HUES6 (cell line): ENCODE measurements at regions not wholly inside any gene's neighbourhood (a gene's known extent, or its start where the extent isn't known, plus 50 kb on each side); places are given as distances from the start of the nearest gene placed in this dataset.

Experiments used
- H3K27ac ChIP-seq: 2 replicates; pipeline ENCODE4 v1.7.0; 2013; ENCODE audit warnings: low read depth, mild to moderate bottlenecking, low read length, inconsistent platforms
- H3K27me3 ChIP-seq: 2 replicates; pipeline ENCODE4 v1.6.1; 2013; ENCODE audit warnings: low read length; ENCODE audit not compliant: control insufficient read depth, insufficient read depth
- H3K36me3 ChIP-seq: 2 replicates; pipeline ENCODE4 v1.6.1; 2013; ENCODE audit warnings: low read length; ENCODE audit not compliant: control insufficient read depth, insufficient read depth
- H3K4me1 ChIP-seq: 2 replicates; pipeline ENCODE4 v1.6.1; 2013; ENCODE audit warnings: low read length; ENCODE audit not compliant: control insufficient read depth, insufficient read depth
- H3K4me3 ChIP-seq: 2 replicates; pipeline ENCODE4 v1.5.1; 2013; ENCODE audit warnings: low read depth, low read length
- H3K9ac ChIP-seq: one replicate; pipeline ENCODE4 v1.6.1; 2013; ENCODE audit warnings: mild to moderate bottlenecking, low read length
- H3K9me3 ChIP-seq: 2 replicates; pipeline ENCODE4 v1.6.1; 2013; ENCODE audit warnings: low read depth, low read length; ENCODE audit not compliant: control insufficient read depth, insufficient read depth

DNA sequence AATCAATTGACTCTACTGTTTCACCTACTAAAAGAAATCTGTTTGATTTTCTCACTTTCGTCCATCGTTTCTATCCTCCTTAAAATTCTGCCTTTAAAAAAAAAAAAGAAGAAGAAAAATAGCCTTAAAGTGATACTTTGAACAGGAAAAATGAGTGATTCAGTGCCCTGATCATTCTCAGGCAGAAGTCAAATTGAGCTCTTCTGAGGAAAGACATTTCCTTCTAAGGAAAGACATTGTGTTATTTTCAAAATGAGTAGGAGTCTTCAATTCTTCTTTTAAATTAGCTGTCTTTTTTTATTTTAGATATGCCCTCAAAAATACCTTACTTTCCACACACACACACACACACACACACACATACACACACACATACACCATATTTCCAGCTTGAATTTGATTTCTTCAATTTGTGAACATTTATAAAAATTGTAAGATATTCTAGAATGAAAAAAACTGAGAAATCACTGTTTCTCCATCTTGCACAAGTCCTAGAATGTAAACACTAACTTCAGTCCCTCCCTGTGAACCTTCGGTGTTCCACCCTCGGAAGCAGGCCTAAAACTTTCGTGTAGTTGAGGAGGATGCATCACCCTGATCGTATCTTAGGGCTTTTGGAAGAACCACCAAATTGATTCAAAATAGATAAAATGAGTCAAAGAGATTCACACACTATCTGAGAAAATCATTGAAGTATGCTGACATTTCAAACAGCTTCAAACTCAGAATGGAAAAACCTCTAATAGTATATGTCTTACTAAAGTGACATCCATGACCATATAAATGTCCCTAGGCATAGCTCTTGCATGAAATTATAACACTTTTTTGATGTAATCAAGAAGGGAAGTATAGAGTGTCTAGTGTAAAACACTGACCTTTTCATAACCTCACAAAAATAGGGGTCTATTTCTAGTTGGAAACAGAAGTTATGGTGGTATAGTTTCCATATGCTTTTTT, 270.8 kb downstream of the GATA3 start:
- no peak overlapping the region for H3K9ac ChIP-seq
- no peaks in the 10 kb centered on the region for H3K36me3 ChIP-seq
- no peak overlapping the region for H3K4me3 ChIP-seq
- H3K27ac ChIP-seq: no peak overlapping the region
- H3K27me3 ChIP-seq: peaks cover 7% of the 10 kb centered on the region
- no peaks in the 10 kb centered on the region for H3K4me1 ChIP-seq
- no peaks in the 10 kb centered on the region for H3K9me3 ChIP-seq

DNA sequence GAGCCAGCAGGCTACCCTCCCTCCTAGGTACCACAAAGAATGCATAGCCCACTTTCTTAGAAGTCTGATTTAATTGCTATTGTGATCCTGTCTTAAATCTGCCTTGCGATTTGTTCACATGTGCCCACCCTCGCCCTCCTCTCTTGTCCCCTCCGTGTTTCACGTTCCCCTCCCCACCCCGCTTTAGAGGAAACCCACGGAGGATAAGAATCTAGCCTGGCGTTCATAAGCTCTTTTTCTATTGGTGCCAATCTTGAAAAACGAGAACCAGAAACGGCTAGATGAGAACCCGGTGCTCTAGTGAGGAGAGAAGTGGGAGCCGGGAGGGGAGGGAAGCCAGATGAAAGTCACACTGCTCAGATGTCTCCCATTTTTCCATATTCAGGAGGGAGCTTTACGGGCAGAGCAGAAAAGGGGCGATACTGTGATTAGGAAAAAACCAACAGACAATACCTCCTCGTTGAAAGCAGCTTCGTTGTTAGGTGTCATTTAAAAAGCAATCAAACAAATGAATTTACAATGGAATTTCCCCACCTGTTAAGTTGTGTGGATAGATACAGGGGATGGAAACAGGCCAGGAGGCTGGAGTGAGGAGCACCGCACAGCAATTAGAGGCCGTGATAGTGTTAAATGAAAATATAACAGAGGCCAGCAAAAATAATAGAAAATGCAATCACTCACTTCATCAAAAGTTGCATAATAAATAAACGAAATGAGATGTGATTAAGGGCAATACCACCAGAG, 272.1 kb downstream of the GATA3 start:
- H3K27me3 ChIP-seq: peaks cover 16% of the 10 kb centered on the region
- no peaks in the 10 kb centered on the region for H3K9me3 ChIP-seq
- no peaks in the 10 kb centered on the region for H3K4me1 ChIP-seq
- H3K27ac ChIP-seq: no peak overlapping the region
- H3K9ac ChIP-seq: no peak overlapping the region
- H3K4me3 ChIP-seq: no peak overlapping the region
- no peaks in the 10 kb centered on the region for H3K36me3 ChIP-seq

DNA sequence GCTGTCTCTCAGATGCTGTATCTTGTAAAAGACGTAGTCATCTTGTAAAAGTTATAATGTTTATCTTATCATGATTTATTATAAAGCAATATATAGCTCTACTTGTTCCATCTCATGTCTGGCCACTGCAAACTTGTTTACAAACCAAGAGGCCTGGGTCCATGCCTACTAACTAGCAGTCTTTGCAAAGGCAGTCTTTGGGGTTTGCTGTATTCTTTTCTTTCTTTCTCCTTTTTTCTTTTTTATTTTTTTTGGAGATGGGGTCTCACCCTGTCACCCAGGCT, 272.6 kb downstream of the GATA3 start:
- Histone ChIP-seq H3K9ac (no peak overlapping the region), H3K4me3 (no peak overlapping the region), H3K27ac (no peak overlapping the region), H3K27me3 (peaks cover 21% of the 10 kb centered on the region), H3K4me1 (no peaks in the 10 kb centered on the region), H3K9me3 (no peaks in the 10 kb centered on the region), H3K36me3 (no peaks in the 10 kb centered on the region)

DNA sequence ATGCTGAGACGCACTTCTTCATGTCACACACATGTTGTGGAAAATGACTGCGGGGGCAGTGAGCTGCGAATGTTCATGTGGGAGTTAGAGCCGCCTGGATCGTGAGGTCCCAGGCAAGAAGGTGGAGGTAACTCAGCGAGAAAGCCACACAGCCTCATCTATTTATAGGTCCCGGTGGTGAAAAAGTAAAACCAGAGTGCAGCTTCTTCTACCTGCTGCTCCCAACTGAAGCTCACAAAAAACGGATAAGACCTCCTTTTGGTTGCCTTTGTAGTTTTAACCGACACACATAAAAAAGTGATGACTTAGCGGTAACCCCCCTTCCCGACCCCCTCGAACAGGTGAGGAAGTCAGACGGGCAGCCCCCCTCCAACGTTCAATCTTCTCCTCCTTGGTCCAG, 276.9 kb downstream of the GATA3 start:
- H3K36me3 ChIP-seq: no peaks in the 10 kb centered on the region
- H3K4me3 ChIP-seq: no peak overlapping the region
- H3K4me1 ChIP-seq: no peaks in the 10 kb centered on the region
- no peak overlapping the region for H3K27ac ChIP-seq
- peaks cover 40% of the 10 kb centered on the region for H3K27me3 ChIP-seq
- H3K9me3 ChIP-seq: no peaks in the 10 kb centered on the region
- H3K9ac ChIP-seq: no peak overlapping the region

DNA sequence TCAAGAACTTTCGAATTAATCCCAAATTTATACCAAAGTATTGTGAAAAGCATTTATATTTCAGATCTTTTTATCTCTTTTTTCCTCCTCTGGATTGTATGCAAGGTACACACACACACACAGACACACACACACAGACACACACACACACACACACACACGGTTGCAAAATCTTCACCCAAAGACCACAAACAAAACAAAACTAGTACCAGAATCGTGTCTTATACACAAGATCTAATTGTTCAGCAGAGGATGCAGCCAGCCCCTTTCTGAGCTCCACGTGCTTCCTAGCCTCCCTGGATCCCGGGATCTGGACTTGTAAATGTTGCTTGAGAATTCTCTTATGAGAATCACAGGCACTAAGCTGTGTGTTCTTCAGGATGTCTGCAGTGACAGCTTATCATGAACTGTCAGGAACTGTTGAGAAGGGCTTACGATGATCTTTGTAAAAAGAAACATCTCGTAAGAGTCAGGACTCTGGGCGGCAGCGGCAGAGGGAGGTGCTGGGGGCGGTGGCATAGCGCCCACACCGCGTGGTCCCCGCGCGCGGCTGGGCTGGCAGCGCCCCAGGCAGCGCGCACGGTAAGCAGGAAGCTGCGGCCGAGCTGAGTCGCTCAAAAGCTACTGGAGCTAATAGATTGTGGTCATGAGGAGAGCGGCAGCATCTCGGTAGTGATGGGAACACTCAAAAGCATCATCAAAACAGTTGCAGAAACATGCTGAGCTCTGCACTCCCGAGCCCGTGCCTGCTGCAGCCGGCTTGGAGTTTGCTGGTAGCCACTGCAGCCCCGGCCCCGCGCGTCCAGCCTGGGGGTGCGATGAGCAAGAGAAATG, 277.6 kb downstream of the GATA3 start:
- peaks cover 4% of the 10 kb centered on the region; the same call in 1 of the 2 replicates for H3K4me1 ChIP-seq
- H3K36me3 ChIP-seq: no peaks in the 10 kb centered on the region
- H3K9ac ChIP-seq: no peak overlapping the region

DNA sequence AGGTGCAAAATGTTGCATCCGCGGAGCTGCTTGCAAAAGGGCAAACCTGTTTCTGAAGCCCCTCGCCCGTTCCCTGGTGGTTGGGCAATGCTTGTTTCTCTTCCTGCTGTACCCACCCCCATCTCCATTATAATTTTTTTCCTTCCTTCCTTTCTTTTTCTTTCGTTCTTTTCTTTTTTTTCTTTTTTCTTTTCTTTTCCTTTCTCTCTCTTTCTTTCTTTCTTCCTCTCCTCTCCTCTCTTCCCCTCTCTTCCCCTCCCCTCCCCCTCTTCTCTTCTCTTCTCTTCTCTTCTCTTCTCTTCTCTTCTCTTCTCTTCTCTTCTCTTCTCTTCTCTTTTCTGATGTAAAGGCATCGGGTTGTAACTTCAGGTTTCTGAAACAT, 278.2 kb downstream of the GATA3 start:
- peak overlapping the region; percentile 56 for H3K4me3 ChIP-seq
- H3K27ac ChIP-seq: no peak overlapping the region
- H3K9ac ChIP-seq: no peak overlapping the region
- H3K4me1 ChIP-seq: peaks cover 5% of the 10 kb centered on the region; the same call in 1 of the 2 replicates
- H3K9me3 ChIP-seq: no peaks in the 10 kb centered on the region
- H3K27me3 ChIP-seq: peaks cover 40% of the 10 kb centered on the region
- H3K36me3 ChIP-seq: no peaks in the 10 kb centered on the region

More for the DNA sequence above, 277.6 kb downstream of the GATA3 start:
- Histone ChIP-seq H3K27ac (no peak overlapping the region), H3K4me3 (peak overlapping the region; percentile 56), H3K27me3 (peaks cover 40% of the 10 kb centered on the region), H3K9me3 (no peaks in the 10 kb centered on the region)

DNA sequence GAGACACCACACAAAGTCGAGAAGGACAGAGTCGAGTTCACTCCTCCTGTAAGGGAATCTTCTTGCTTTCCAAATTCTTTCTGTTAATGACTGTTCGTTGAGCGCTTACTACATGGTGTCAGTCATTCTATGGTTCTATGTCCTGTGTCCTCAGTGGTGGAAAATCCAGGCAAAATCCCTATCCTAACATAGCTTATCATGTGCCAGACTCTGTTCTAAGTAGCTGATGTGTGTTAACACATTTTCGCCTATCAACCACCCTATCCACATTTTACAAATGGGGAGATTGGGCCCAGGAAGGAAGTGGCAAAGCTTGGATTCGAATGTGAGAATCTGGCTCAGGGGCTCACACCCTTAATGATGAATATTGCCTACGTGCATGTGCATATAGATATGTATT, 280.1 kb downstream of the GATA3 start:
- H3K27ac ChIP-seq: no peak overlapping the region
- H3K9ac ChIP-seq: no peak overlapping the region
- H3K4me3 ChIP-seq: no peak overlapping the region
- H3K9me3 ChIP-seq: no peaks in the 10 kb centered on the region
- H3K36me3 ChIP-seq: no peaks in the 10 kb centered on the region
- peaks cover 40% of the 10 kb centered on the region for H3K27me3 ChIP-seq
- peaks cover 5% of the 10 kb centered on the region; the same call in 1 of the 2 replicates for H3K4me1 ChIP-seq

DNA sequence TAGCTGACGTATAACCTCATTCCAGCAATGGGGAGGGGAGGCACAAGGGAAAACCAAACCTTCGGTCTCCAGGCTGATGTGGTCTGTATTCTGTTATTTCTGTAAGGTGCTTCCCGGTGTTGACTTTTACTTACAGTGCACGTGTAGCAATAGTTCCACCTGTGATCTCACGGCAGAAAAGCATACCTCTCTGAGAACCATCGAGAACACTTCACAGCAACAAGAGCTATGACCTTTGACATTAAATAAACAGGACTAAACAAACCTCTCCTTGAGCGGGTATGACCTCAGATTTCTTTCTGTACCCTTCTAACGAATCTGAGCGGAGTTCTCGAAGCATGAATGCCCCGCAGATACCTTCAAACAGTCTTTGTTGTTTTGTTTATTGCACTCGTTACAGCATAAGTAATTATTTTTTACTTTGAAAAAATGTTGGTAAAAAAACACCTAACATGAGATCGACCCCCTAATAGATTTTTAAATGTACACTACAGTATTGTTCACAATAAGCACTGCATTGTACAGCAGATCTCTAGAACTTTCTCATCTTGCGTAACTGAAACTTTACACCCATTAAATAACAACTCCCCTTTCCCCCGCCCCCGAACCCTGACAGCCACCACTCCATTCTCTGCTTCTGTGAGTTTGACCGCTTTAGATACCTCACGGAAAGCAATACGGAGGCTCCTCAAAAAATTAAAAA, 282.3 kb downstream of the GATA3 start:
- Histone ChIP-seq H3K9me3 (no peaks in the 10 kb centered on the region), H3K27ac (no peak overlapping the region), H3K4me3 (no peak overlapping the region), H3K27me3 (peaks cover 22% of the 10 kb centered on the region), H3K36me3 (no peaks in the 10 kb centered on the region), H3K4me1 (peaks cover 5% of the 10 kb centered on the region; the same call in 1 of the 2 replicates), H3K9ac (no peak overlapping the region)

DNA sequence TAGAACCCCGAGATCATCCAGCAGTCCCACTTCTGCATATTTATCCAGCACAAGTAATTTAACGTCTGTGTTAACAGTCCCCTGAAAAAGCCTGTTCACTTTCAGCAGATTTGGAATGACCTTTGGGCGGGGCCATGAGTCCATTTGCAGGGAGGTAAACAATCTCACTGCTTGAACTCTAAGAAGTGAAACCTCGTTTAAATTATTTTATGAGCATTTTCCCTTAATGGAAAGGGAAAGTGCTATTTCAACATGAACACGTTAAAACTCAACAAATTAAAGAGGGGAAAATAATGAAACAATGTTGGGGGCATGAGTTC, 282.8 kb downstream of the GATA3 start:
- Histone ChIP-seq H3K36me3 (no peaks in the 10 kb centered on the region), H3K9ac (no peak overlapping the region), H3K27me3 (peaks cover 17% of the 10 kb centered on the region), H3K9me3 (no peaks in the 10 kb centered on the region), H3K27ac (no peak overlapping the region), H3K4me1 (peaks cover 5% of the 10 kb centered on the region; the same call in 1 of the 2 replicates), H3K4me3 (no peak overlapping the region)

DNA sequence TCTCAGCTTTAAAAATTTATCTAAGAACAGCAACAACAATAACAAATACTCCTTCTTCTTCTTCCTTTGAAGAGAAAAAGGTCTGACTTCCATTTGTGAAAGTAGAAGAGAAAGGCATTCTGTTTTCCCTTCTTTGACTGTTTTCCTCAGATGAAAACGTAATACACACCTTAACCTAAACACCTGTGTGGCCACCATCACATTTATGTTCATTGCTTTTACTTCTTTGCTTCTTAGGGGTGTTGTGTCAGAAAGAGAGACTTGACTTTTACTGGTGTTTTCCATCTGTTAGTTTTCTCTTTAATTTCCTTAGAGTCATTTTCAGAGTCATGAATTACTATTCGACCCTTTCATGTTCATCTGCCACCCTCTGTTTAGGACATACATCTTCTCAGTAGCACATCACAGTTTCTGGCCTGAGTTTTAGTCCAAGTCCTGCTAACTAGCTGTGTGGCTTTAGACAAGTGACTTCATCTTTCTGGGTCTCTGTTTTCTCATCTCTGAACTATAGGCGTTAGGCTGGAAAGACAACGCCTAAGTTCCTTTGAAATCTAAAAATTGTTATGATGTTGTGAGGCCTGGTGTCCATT, 283.8 kb downstream of the GATA3 start:
- Histone ChIP-seq H3K4me3 (no peak overlapping the region), H3K27me3 (peaks cover 7% of the 10 kb centered on the region), H3K36me3 (no peaks in the 10 kb centered on the region), H3K9me3 (no peaks in the 10 kb centered on the region), H3K4me1 (peaks cover 5% of the 10 kb centered on the region; the same call in 1 of the 2 replicates), H3K9ac (no peak overlapping the region), H3K27ac (no peak overlapping the region)
